SK-N-MC (cell line): ENCODE measurements at regions not wholly inside any gene's neighbourhood (a gene's known extent, or its start where the extent isn't known, plus 50 kb on each side); places are given as distances from the start of the nearest gene placed in this dataset.

Source experiments
- EZH2 ChIP-seq: fragments of 200-600 bp; sonication (generic); IDR thresholded peaks from one replicate; pipeline ENCODE4 v1.6.1; 2017; ENCODE audit warnings: antibody characterized with exemption
- FOXP2 ChIP-seq: optimal IDR thresholded peaks from 2 replicates; pipeline ENCODE3; 2011; ENCODE audit warnings: mild to moderate bottlenecking, moderate library complexity; ENCODE audit not compliant: insufficient read depth; ENCODE audit errors: extremely low read length, control extremely low read depth
- POLR2AphosphoS5 ChIP-seq: IDR thresholded peaks from 2 replicates; pipeline ENCODE4 v1.6.1; 2012; ENCODE audit warnings: mild to moderate bottlenecking, low read depth, low read length, borderline replicate concordance

- TF ChIP-seq EZH2 (no peak), POLR2AphosphoS5 (no peak), FOXP2 (no peak)
Observed at GRCh38 chr22:27217154-27217553, 559.8 kb downstream of the MIAT start.
